ENCODE measurements at regions not wholly inside any gene's neighbourhood (a gene's known extent, or its start where the extent isn't known, plus 50 kb on each side); places are given as distances from the start of the nearest gene placed in this dataset.

GRCh38 chr22:47375621-47376321 lies 613.3 kb downstream of the TBC1D22A start:
- H3K4me1 Mint-ChIP-seq (ENCODE audit: low read depth): no peaks in the 10 kb centered on the region
- no peaks in the 10 kb centered on the region for H3K36me3 Mint-ChIP-seq (ENCODE audit: low read depth)
- peaks cover 8% of the 10 kb centered on the region for H3K9me3 Mint-ChIP-seq
- DNase-seq: no peak
- H3K27ac Mint-ChIP-seq: no peak overlapping the region
- H3K27me3 Mint-ChIP-seq: peaks cover 9% of the 10 kb centered on the region
- no peak overlapping the region for H3K4me3 Mint-ChIP-seq

GRCh38 chr22:47374901-47375575 lies 612.6 kb downstream of the TBC1D22A start:
- no peaks in the 10 kb centered on the region for H3K4me1 Mint-ChIP-seq (ENCODE audit: low read depth)
- H3K9me3 Mint-ChIP-seq: peaks cover 8% of the 10 kb centered on the region
- H3K36me3 Mint-ChIP-seq (ENCODE audit: low read depth): no peaks in the 10 kb centered on the region
- no peak overlapping the region for H3K4me3 Mint-ChIP-seq
- no peak for DNase-seq
- no peak overlapping the region for H3K27ac Mint-ChIP-seq
- H3K27me3 Mint-ChIP-seq: peaks cover 9% of the 10 kb centered on the region

GRCh38 chr22:47374273-47374771 lies 611.9 kb downstream of the TBC1D22A start:
- peaks cover 15% of the 10 kb centered on the region for H3K27me3 Mint-ChIP-seq
- no peak for DNase-seq
- H3K4me1 Mint-ChIP-seq (ENCODE audit: low read depth): no peaks in the 10 kb centered on the region
- no peak overlapping the region for H3K27ac Mint-ChIP-seq
- no peaks in the 10 kb centered on the region for H3K36me3 Mint-ChIP-seq (ENCODE audit: low read depth)
- H3K9me3 Mint-ChIP-seq: peaks cover 8% of the 10 kb centered on the region
- no peak overlapping the region for H3K4me3 Mint-ChIP-seq

GRCh38 chr22:47373648-47374272 lies 611.3 kb downstream of the TBC1D22A start:
- no peak for DNase-seq
- peaks cover 15% of the 10 kb centered on the region for H3K27me3 Mint-ChIP-seq
- H3K4me1 Mint-ChIP-seq (ENCODE audit: low read depth): no peaks in the 10 kb centered on the region
- H3K9me3 Mint-ChIP-seq: peaks cover 7% of the 10 kb centered on the region
- H3K27ac Mint-ChIP-seq: no peak overlapping the region
- no peaks in the 10 kb centered on the region for H3K36me3 Mint-ChIP-seq (ENCODE audit: low read depth)
- no peak overlapping the region for H3K4me3 Mint-ChIP-seq

GRCh38 chr22:47372596-47373385 lies 610.3 kb downstream of the TBC1D22A start:
- Mint-ChIP-seq H3K36me3 (ENCODE audit: low read depth) (no peaks in the 10 kb centered on the region), H3K9me3 (no peaks in the 10 kb centered on the region), H3K4me3 (no peak overlapping the region), H3K4me1 (ENCODE audit: low read depth) (no peaks in the 10 kb centered on the region), H3K27ac (no peak overlapping the region), H3K27me3 (peaks cover 15% of the 10 kb centered on the region)
- DNase-seq: peak; percentile 19

- no peaks in the 10 kb centered on the region for H3K4me1 Mint-ChIP-seq (ENCODE audit: low read depth)
- no peaks in the 10 kb centered on the region for H3K36me3 Mint-ChIP-seq (ENCODE audit: low read depth)
- H3K27me3 Mint-ChIP-seq: peaks cover 19% of the 10 kb centered on the region
- no peak overlapping the region for H3K27ac Mint-ChIP-seq
- no peak overlapping the region for H3K4me3 Mint-ChIP-seq
- no peaks in the 10 kb centered on the region for H3K9me3 Mint-ChIP-seq
- DNase-seq: peak; percentile 1
These were observed 609.7 kb downstream of the TBC1D22A start for GRCh38 chr22:47372111-47372581.

- Mint-ChIP-seq H3K9me3 (no peaks in the 10 kb centered on the region), H3K36me3 (ENCODE audit: low read depth) (no peaks in the 10 kb centered on the region), H3K4me1 (ENCODE audit: low read depth) (no peaks in the 10 kb centered on the region), H3K27ac (no peak overlapping the region), H3K4me3 (no peak overlapping the region), H3K27me3 (peaks cover 21% of the 10 kb centered on the region)
- no peak for DNase-seq
These were observed 609.0 kb downstream of the TBC1D22A start for GRCh38 chr22:47371263-47372090.

GRCh38 chr22:47370448-47371262 lies 608.2 kb downstream of the TBC1D22A start:
- Mint-ChIP-seq H3K4me1 (ENCODE audit: low read depth) (no peaks in the 10 kb centered on the region), H3K36me3 (ENCODE audit: low read depth) (no peaks in the 10 kb centered on the region), H3K9me3 (no peaks in the 10 kb centered on the region), H3K27ac (no peak overlapping the region), H3K27me3 (peaks cover 21% of the 10 kb centered on the region), H3K4me3 (no peak overlapping the region)
- peak; percentile 8 for DNase-seq

- no peaks in the 10 kb centered on the region for H3K4me1 Mint-ChIP-seq (ENCODE audit: low read depth)
- H3K9me3 Mint-ChIP-seq: no peaks in the 10 kb centered on the region
- peaks cover 20% of the 10 kb centered on the region for H3K27me3 Mint-ChIP-seq
- peak; percentile 6 for DNase-seq
- no peaks in the 10 kb centered on the region for H3K36me3 Mint-ChIP-seq (ENCODE audit: low read depth)
- no peak overlapping the region for H3K4me3 Mint-ChIP-seq
- no peak overlapping the region for H3K27ac Mint-ChIP-seq
These were observed 607.1 kb downstream of the TBC1D22A start for GRCh38 chr22:47369431-47370015.

- H3K27ac Mint-ChIP-seq: no peak overlapping the region
- H3K9me3 Mint-ChIP-seq: peaks cover 4% of the 10 kb centered on the region
- no peaks in the 10 kb centered on the region for H3K36me3 Mint-ChIP-seq (ENCODE audit: low read depth)
- H3K27me3 Mint-ChIP-seq: peaks cover 18% of the 10 kb centered on the region
- no peaks in the 10 kb centered on the region for H3K4me1 Mint-ChIP-seq (ENCODE audit: low read depth)
- DNase-seq: peak; percentile 8
- no peak overlapping the region for H3K4me3 Mint-ChIP-seq
These were observed 606.6 kb downstream of the TBC1D22A start for GRCh38 chr22:47369020-47369419.

- Mint-ChIP-seq H3K4me3 (no peak overlapping the region), H3K9me3 (peaks cover 7% of the 10 kb centered on the region), H3K27me3 (peaks cover 16% of the 10 kb centered on the region), H3K4me1 (ENCODE audit: low read depth) (no peaks in the 10 kb centered on the region), H3K27ac (no peak overlapping the region), H3K36me3 (ENCODE audit: low read depth) (no peaks in the 10 kb centered on the region)
- DNase-seq: peak; percentile 6
These were observed 605.8 kb downstream of the TBC1D22A start for GRCh38 chr22:47367993-47368945.

- Mint-ChIP-seq H3K4me3 (no peak overlapping the region), H3K36me3 (ENCODE audit: low read depth) (no peaks in the 10 kb centered on the region), H3K4me1 (ENCODE audit: low read depth) (no peaks in the 10 kb centered on the region), H3K27me3 (peaks cover 16% of the 10 kb centered on the region), H3K9me3 (peaks cover 7% of the 10 kb centered on the region), H3K27ac (no peak overlapping the region)
- no peak for DNase-seq
These were observed 604.7 kb downstream of the TBC1D22A start for GRCh38 chr22:47367107-47367690.

All from activated T-cell treated with anti-CD3 and anti-CD28 coated beads, Interleukin-2, amount 50 U/mL, for 24 hours (primary cell).